HG03457 (cell line): ENCODE measurements at regions not wholly inside any gene's neighbourhood (a gene's known extent, or its start where the extent isn't known, plus 50 kb on each side); places are given as distances from the start of the nearest gene placed in this dataset.
"Not testable (repeated sequence)": the region's sequence is repeated elsewhere in the genome, so short reads cannot be mapped to it uniquely, and the experiment has no call there.

Experiments used
- ATAC-seq: cut with Tn5 transposase; IDR thresholded peaks from one replicate; pipeline ENCODE4 v1.9.1; 2021; ENCODE audit warnings: moderate number of reproducible peaks; ENCODE audit not compliant: unreplicated experiment

DNA sequence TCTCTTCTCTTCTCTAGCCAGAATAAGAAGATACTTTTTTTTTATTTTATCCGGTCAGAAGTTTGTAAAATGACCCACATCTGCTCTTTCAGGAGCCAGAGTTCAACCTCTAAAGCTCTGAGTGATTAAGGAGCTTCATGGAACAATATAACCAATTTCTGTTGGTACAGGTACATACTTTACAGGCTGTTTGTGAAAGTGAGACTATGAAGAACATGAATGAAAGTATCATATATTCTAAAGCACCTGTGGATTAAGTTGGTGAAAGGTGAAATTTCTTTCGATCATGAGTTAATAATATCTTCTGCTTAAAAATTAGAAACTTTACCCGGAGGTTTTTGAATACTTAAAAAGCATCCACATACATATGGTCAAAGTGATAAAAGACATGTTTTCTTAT is 65.2 kb downstream of the DMRT2 start:
- no peak for ATAC-seq

DNA sequence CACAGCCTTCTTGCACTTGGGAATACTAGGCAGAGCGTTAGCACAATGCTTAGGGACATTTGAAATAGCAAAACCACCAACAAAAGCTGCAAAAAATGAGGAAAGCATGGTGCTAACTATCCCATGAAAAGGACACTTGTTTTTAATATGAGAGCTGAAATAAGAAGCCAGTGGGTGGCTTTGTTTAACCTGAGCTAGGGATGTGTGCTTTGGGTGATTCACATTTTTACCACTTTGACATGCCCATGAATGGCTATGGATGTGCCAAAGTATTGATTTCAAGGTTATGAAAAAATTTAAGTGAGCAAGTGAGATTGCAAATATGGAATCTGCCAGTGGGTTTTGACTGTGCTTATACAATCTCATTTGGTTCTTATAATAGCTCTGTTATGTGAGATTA is 67.3 kb downstream of the DMRT2 start:
- ATAC-seq: no peak

DNA sequence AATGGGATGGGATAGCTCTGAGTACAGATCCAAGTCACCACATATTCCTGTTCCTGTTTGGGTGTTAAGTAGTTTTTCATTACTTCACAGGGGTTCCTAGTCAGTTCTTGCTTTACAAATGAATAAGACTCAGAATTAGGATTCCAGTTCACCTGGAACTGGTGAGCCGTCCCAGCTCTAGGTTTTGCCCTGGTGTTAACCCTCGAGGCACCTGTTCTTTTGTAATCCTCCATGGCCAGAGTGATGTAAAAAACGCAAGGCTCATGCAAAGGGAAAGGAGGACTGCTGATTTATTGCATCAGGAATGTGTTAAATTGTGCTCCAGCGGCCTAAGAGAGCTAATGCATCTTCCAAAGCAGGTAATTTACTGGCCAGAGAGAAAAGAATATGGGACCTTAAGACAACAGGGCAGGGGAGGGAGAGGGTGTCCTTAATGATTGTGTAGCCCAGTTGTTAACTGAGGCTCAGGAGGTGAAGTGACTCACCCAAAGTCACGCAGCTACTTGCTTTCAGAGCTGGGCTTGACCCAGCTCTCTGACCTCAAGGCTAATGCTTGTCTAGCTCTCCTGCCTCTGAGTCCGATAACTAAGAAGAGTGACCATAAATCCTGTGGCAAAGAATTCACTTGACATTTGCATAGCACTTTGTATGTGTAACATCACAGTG is 70.5 kb downstream of the DMRT2 start:
- ATAC-seq: no peak

DNA sequence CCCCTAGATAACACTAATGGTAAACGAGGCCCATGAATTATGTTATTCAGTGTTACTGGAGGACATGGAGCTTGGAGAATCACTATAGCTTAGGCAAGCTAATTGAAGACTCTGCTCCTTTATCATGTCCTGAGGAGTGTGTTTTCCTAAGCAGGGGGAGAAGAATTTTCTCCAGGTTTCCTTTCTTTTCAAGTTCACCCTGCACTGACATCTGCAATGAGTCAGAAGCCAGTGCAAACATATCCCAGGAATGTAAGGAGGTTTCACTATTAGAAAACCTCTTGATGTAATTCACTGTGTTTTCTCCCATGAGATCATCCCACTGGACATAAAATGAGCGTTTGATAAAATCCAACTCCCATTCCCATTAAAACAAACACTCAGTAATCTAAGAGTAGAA is 75.6 kb downstream of the DMRT2 start:
- ATAC-seq: no peak

DNA sequence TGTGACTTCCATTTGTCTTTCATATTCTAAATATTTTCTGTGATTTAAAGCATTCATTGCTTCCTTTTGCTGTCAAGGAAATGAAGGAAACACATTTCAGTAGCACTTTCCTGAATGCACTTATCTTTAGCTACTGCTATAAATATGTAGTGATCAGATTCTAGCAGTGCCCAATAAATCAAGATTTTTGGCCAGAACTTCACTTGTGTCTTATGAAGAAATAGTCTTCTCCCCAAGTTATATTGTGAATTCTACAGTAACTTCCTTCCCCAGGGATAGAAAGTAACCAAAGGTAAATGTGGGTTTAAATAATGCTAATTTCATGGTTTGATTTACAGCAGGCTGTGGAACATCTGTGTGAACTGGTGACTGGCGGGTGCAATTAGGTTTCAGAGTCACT is 77.9 kb downstream of the DMRT2 start:
- ATAC-seq: no peak

DNA sequence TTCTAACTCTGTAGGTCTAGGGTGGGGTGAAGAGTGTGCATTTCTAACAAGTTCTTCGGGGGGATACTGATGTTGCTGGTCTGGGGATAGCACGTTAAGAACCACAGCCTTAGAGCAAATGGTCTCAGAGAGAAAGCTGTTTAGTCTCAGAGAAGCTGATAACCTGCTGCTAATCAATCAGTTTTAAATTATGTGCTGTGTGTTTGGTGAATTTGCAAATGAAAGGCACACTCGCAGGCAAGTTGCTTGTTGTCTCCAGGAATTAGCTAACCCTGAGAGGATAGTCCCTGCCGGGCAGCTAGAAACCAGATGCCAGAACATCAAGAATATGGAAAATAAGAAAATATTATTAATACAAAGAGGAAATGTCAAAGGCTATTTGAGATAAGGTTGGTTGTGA is 79.2 kb downstream of the DMRT2 start:
- no peak for ATAC-seq

DNA sequence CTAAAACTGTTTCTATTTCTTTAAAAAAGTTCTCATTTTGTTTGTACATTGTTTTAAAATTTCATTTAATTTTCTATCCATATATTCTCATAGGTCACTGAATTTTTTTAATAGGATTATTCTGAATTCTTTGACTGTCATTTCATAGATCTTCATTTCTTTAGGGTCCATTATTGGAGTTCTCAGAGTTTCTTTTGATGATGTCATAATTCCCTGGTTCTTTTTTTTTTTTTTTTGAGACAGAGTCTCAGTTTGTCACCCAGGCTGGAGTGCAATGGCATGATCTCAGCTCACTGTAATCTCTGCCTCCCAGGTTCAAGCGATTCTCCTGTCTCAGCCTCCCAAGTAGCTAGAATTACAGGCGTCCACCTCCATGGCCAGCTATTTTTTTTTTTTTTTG is 89.9 kb downstream of the DMRT2 start:
- no peak for ATAC-seq

DNA sequence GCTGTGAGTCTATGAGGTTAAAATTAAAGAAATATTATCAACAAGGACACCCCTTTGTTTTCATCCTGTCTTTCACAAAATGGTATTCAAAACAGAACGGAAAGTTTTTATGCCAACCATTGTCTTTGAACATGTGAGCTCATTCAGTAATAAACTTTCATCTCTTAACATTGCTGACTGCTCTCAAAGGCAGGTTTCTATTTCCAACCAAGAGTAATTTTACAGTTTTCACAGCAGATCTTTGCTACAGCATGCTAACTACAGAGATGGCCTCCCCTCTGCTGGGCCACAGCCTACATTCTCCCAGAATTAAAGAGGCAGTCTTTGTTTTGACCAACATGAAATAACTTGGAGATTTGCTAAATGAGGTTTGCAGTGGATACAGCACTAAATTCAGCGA is 101.5 kb downstream of the DMRT2 start:
- ATAC-seq: no peak

DNA sequence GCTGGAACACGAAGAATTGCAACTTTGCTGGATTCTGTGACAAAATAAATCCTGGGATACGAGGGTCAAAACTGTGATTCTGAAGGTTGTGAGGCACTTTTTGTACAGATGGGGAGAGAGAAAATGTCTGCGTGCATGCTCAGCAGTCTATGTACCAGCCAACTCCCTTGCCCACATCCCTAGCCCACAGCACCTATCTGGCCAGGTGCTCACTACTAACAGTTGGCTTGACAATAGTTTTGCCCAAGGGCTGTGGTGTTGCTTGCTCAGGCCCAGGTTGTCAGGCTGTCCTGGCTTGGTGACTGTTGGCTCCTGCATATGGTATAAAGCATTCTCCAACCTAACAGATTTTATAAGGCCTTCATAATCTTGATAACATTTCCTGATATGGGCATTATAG is 102.0 kb downstream of the DMRT2 start:
- ATAC-seq: no peak

DNA sequence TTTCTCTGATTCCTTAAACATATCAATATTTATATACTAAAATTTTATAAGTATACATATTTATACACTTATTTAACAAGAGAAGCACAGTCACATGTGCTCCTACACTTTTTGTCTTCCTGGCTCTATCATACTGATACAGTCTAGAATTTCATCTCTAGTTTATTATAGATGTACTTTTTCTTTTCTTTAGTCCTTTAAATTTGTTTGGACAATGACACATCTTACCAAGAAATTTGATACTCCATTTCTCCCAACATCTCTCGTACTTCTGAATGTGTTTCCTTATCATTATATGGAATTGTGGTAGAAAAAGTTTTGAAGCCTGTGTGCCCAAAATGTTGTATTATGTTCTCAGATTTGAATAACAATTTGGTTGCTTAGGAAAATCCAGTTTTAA is 104.6 kb downstream of the DMRT2 start:
- no peak for ATAC-seq

DNA sequence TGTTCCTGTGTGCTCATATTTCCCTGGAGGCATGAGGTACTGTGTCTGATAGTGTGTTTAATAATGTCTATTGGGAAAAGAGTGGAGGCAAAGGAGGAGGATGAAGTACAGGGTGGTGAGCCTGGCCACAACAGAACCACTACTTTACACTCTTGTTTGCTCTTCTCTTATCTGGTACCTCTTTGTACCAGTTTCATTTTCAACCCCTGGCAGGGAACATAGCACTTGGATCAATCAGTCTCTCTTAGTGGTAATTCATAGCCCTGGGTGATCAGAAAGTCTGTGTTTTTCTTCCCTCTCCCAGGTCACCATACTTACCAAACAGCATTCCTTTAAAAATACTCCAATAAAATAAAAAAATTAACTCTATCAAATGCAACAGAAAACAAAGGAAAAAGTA is 105.4 kb downstream of the DMRT2 start:
- ATAC-seq: no peak

DNA sequence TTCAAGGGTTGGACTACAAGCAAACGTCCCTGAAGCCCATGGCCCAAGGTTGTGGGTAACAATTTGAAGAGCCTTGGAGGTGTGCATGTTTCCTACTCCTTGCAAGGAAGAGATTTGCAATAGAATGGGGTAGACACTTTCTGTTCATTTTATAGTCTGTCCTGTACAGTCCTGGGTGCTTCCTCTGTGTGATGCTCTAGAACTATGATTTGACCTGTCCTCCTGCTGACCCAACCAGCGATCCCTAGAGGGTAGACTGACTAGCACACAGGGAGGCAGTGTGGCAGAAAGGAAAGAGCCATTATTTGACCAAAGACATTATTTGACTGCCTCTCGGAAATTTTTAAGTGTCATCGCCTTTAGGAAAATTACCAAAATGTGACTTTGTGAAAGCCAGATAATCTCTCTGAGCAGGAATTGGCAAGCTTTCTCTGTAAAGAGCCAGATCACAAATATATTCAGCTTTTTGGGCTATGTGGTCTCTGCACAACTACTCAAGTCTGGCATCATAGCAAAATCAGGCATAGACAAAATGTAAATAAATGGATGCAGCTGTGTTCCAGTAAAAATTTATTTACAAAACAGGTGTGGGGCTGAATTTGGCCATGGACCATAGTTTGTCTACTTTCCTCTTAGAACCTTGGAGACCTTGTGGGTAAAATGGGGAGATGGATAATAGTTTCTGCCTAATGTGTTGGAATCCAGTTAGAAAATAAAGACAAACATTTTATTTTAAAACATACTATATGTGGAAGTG is 106.8 kb downstream of the DMRT2 start:
- ATAC-seq: no peak

DNA sequence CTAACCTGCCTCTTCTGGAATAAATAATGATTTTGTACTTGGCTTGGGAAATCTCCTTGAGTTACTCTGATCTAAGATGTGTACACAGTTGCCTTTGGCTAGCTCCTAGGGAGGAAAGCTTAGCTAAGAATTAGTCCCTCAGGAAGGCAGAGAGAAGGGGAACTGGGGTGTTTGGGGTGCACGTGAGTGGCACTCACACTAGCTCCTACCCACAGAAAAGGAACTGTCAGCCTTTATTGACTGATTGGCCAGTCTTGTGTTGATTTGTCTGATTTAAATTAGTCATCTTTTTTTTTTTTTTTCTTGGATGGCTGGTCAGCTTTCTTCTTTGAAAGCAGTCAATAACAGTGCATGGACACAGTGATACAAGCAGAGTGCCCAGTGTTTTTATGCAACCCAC is 107.7 kb downstream of the DMRT2 start:
- ATAC-seq: no peak

DNA sequence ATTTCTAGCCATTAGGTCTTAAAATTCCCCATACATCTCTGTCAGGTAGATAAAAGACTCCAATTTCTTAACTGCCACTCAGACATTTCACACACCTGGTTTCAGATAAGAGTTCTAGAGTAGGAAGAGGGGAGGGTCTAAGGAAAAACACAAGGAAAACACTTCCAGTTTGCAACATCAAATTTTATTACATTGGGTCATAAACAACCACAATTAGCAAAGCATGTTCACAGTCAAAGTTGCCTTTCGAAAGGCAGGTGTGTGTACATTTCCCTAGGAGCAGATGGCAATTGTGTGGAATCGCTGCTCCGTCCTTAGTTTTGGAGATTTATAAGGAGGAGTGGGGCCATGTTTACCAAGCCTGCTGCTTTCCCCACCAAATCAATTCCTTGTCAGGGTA is 120.8 kb downstream of the DMRT2 start:
- ATAC-seq: no peak

DNA sequence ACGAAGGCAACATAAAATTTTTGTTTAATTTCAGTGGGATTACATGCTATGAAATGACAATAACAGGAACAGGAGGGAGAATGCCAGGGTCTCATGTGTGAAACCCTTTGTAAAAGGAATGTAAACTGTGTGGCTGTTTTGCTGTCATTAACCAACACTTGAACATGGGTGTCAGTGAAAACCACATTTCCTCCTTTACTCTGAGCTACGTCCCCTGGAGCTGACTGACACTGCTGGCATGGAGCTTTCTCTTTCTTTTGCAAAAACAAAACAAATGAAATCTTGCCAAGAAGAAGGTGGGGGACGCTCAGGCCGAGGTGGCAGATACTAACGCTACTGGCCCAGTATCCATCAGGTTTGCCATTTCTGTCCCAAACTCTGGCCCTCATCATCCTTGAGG is 121.4 kb downstream of the DMRT2 start:
- no peak for ATAC-seq

DNA sequence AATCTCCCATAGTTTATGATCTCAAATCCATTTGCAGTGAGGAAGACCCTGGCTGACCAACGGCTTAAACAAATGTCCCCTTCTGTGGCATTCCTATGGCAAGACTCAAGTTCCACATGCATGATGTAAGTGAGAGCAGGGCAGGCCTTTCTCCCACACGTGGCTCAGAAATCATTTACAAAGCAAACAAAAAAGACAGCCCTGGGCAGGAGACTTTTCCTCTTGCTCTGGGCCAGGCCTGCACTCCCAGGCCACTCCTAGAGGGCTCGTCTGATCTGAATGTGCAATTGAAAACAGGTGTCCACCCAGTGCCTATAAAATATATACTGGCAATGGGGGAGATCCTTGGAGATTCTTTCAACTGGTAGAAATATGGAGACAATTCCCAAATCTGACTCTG is 123.1 kb downstream of the DMRT2 start:
- no peak for ATAC-seq

DNA sequence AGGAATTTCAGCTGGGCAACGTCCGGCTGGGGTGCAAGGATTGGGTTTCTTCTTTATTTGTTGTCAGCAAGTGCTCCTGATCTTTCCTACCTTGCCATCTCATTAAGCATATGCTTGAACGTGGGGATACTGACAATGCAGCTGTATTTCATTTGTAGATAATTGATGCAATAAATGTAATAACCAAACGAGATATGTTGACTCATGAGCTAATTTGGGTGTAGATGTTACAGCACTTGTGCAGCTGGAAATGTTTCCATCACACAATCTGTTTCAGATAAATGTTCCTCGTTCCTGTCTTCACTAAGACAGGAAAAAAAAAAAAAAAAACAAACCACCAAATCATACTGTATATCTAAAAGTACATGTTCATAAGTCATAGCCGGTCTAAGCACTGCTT is 123.8 kb downstream of the DMRT2 start:
- ATAC-seq: no peak

DNA sequence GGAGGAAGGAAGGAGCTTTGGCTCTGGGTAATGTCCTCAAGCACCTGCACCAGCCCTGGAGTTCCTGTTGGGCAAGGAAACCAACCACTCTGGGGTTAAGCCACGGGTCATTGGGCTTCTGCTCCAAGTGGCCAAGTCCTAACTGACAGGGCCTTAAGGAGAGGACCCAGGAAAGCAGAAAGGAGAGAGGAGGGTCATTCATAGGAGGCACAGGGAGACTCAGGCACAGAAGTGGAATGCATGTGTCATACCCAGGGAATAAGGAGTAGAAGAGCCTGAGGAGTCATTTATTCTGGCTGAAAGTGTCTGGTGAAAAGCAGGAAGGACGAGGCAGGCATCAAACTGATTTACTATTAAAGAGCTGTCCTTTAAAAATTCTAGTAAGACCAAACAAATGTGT is 129.2 kb downstream of the DMRT2 start:
- no peak for ATAC-seq

DNA sequence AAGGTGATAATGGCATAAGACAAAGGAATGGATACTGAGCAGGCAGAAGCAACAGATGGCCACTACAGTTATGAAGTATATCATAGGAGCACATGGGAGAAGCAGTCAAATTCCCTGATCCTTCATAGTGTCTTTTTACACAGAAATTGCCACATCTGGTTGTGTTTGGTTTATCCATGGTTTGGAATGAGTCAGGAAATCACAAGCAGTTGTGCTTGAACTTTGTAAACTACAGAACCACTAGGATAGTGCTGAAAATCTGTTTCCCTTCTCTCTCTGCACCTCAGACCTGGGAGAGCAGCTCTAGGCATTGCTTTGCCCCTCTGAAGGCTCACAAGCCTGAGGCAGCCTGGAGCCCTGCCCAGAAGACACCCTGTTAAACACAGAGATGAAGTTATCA is 134.0 kb downstream of the DMRT2 start:
- no peak for ATAC-seq

DNA sequence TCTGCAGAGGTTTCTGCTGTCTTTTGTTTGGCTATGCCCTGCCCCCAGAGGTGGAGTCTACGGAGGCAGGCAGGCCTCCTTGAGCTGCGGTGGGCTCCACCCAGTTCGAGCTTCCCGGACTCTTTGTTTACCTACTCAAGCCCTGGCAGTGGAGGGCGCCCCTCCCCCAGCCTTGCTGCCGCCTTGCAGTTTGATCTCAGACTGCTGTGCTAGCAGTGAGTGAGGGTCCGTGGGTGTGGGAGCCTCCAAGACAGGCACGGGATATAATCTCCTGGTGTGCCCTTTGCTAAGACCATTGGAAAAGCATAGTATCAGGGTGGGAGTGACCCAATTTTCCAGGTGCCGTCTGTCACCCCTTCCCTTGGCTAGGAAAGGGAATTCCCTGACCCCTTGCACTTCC is 137.0 kb downstream of the DMRT2 start:
- not testable (repeated sequence) for ATAC-seq

DNA sequence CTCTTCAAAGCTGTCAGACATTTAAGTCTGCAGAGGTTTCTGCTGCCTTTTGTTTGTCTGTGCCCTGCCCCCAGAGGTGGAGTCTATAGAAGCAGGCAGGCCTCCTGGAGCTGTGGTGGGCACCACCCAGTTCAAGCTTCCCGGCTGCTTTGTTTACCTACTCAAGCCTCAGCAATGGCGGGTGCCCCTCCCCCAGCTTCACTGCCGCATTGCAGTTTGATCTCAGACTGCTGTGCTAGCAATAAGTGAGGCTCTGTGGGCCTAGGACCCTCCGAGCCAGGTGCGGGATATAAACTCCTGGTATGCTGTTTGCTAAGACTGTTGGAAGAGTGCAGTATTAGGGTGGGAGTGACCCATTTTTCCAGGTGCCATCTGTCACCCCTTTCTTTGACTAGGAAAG is 145.5 kb downstream of the DMRT2 start:
- not testable (repeated sequence) for ATAC-seq

DNA sequence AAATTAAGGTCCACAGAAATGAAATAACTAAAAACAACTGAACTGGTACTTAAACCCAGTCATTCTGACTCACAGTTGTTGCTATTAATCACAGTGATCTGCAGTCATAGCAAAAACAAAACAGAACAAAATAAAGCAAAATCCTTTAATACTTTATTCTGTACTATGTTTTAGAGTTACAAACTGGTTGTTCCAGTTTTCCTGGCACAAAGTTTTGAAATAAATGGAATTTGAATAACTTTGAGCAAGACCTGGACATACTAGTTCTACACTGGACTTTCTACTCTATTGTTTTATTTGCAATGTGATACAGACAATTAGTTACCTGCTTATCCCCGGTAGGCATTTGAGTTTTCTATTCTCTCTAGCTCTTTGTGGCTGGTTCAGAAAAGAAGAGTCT is 147.9 kb downstream of the DMRT2 start:
- no peak for ATAC-seq

DNA sequence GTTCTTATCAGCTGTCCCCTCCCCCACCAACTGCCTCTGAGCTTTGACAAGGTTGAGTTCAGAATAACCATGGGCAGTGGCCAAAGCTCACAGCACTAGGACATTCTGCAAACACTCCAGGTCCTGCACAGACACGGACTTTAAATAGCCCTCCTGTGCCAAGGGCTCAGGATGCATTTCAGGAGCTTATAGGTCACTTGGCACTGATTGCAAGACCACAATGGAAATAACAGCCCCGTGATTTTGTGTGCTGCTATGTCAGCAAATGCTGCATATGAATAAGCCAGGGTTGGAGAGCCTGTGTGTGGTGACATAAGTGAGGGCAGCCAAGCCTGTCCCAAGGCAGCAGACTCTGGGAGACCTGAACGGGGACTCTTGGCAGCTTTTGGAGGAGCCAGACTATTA is 150.7 kb downstream of the DMRT2 start:
- no peak for ATAC-seq
